GM10248 (cell line): ENCODE measurements at regions not wholly inside any gene's neighbourhood (a gene's known extent, or its start where the extent isn't known, plus 50 kb on each side); places are given as distances from the start of the nearest gene placed in this dataset.

Source experiments
- CTCF ChIA-PET: fragments of 300-600 bp; sonication (Branson Sonifier 250); formaldehyde crosslinking; extraction: SDS; loops from one replicate; lab custom pipeline; 2021; ENCODE audit warnings: antibody characterized with exemption; lab: Yijun Ruan, JAX
- POLR2A ChIA-PET: fragments of 350-650 bp; sonication (Branson Sonifier 250); formaldehyde crosslinking; extraction: SDS; loops from one replicate; lab custom pipeline; 2020; ENCODE audit warnings: antibody characterized with exemption; lab: Yijun Ruan, JAX
- DNase-seq: peaks from one replicate; pipeline ENCODE4 v3.0.0; 2012; ENCODE audit errors: extremely low spot score
- CTCF ChIP-seq: IDR thresholded peaks from 2 replicates; pipeline ENCODE4 v1.5.1; 2012; ENCODE audit warnings: mild to moderate bottlenecking, low read depth; ENCODE audit errors: extremely low read depth, missing control alignments, control extremely low read depth

- ChIA-PET CTCF (interaction anchor here (1.5 kb wide), 1 partner anchor 138 kb away, joined by 3 read pairs; no protein-coding TSS in a partner anchor), POLR2A (no interaction called here)
- TF ChIP-seq CTCF = no peak
- DNase-seq = no peak
Observed at GRCh38 chr7:46207931-46208634, 287.0 kb upstream of the IGFBP3 start.

- ChIA-PET CTCF (no interaction called here), POLR2A (no interaction called here)
- peak; percentile 56 for DNase-seq
- TF ChIP-seq CTCF = no peak
Observed at GRCh38 chr7:46206476-46207060, 285.5 kb upstream of the IGFBP3 start.

- no peak for TF ChIP-seq CTCF
- no peak for DNase-seq
- CTCF ChIA-PET = interaction anchor here (1.2 kb wide), 1 partner anchor 8 kb away, joined by 3 read pairs; no protein-coding TSS in a partner anchor
- POLR2A ChIA-PET = no interaction called here
Observed at GRCh38 chr7:46205478-46205877, 284.4 kb upstream of the IGFBP3 start.

GRCh38 chr7:46203926-46204325 is 282.9 kb upstream of the IGFBP3 start:
- no peak for TF ChIP-seq CTCF
- ChIA-PET POLR2A (no interaction called here), CTCF (no interaction called here)
- no peak for DNase-seq

- no peak for DNase-seq
- ChIA-PET POLR2A (no interaction called here), CTCF (no interaction called here)
- TF ChIP-seq CTCF = no peak
Observed at GRCh38 chr7:46202379-46202778, 281.3 kb upstream of the IGFBP3 start.

- CTCF ChIA-PET = no interaction called here
- DNase-seq = no peak
- POLR2A ChIA-PET = no interaction called here
- no peak for TF ChIP-seq CTCF
Observed at GRCh38 chr7:46201961-46202360, 280.9 kb upstream of the IGFBP3 start.
